GM12878 (cell line): ENCODE measurements at regions not wholly inside any gene's neighbourhood (a gene's known extent, or its start where the extent isn't known, plus 50 kb on each side); places are given as distances from the start of the nearest gene placed in this dataset.

Experiments used
- CBX5 ChIP-seq: sonication (generic); IDR thresholded peaks from 2 replicates; pipeline ENCODE4 v1.6.1; 2016; ENCODE audit warnings: low read depth, moderate library complexity, mild to moderate bottlenecking, inconsistent platforms
- DPF2 ChIP-seq: fragments of 450-650 bp; IDR thresholded peaks from 2 replicates; pipeline ENCODE4 v1.6.1; 2017; ENCODE audit warnings: mild to moderate bottlenecking
- EED ChIP-seq: sonication (generic); IDR thresholded peaks from 2 replicates; pipeline ENCODE4 v1.6.1; 2016; ENCODE audit warnings: antibody characterized with exemption, low read depth
- MEF2A ChIP-seq: IDR thresholded peaks from 2 replicates; pipeline ENCODE4 v1.6.1; 2011; ENCODE audit warnings: low read depth, mild to moderate bottlenecking, low read length, moderate library complexity; ENCODE audit not compliant: insufficient read depth
- NBN ChIP-seq: fragments of 450-650 bp; IDR thresholded peaks from 2 replicates; pipeline ENCODE4 v1.6.1; 2016
- SREBF2 ChIP-seq: IDR thresholded peaks from 2 replicates; pipeline ENCODE4 v1.6.1; 2012; ENCODE audit warnings: mild to moderate bottlenecking, low read length
- SUPT20H ChIP-seq: IDR thresholded peaks from 2 replicates; pipeline ENCODE4 v1.6.1; 2011; ENCODE audit warnings: low read depth, mild to moderate bottlenecking, low read length, moderate library complexity, borderline replicate concordance; ENCODE audit not compliant: control insufficient read depth
- ZNF274 ChIP-seq: IDR thresholded peaks from one replicate; pipeline ENCODE4 v1.8.0; 2011; ENCODE audit not compliant: insufficient read length, insufficient read depth
- TF ChIP-seq, protein P1 (sequence below): fragments of 450-650 bp; IDR thresholded peaks from 2 replicates; pipeline ENCODE4 v1.6.1; 2016; ENCODE audit warnings: mild to moderate bottlenecking, moderate library complexity, borderline replicate concordance

DNA sequence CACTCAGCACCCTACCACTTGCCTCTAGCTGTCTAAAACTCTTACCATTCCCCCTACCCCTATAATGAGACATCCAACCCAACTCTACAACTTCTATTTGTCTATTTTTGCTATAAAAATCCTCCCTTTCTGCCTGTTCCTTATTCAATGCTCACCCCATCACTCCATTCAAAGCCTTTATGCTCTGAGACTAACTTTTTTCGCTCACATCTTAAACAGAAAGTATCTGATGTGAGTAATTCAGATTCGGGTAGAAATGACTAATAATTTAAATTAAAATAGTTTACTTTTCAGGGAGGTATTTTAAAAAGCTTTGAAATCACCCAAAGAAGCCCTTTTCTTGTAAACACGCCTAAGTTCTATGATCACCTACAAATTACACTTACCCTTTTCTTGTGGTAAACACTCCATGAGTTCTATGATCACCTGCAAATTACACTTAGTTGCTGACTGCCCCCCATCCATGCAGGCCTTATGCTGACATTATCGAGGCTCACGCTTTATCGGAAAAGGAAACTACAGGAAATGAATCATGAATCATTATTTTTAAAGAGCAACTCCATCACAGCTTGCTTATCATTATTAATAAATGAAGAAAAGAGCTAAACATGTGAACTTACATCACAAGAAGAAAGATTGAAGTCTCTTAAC, 168.7 kb upstream of the PPP1R2C start (continued):
- TF ChIP-seq SUPT20H (no peak), DPF2 (no peak), EED (no peak), CBX5 (no peak), NBN (no peak), MEF2A (no peak), SREBF2 (no peak), ZNF274 (no peak)
- TF ChIP-seq, protein P1, sequence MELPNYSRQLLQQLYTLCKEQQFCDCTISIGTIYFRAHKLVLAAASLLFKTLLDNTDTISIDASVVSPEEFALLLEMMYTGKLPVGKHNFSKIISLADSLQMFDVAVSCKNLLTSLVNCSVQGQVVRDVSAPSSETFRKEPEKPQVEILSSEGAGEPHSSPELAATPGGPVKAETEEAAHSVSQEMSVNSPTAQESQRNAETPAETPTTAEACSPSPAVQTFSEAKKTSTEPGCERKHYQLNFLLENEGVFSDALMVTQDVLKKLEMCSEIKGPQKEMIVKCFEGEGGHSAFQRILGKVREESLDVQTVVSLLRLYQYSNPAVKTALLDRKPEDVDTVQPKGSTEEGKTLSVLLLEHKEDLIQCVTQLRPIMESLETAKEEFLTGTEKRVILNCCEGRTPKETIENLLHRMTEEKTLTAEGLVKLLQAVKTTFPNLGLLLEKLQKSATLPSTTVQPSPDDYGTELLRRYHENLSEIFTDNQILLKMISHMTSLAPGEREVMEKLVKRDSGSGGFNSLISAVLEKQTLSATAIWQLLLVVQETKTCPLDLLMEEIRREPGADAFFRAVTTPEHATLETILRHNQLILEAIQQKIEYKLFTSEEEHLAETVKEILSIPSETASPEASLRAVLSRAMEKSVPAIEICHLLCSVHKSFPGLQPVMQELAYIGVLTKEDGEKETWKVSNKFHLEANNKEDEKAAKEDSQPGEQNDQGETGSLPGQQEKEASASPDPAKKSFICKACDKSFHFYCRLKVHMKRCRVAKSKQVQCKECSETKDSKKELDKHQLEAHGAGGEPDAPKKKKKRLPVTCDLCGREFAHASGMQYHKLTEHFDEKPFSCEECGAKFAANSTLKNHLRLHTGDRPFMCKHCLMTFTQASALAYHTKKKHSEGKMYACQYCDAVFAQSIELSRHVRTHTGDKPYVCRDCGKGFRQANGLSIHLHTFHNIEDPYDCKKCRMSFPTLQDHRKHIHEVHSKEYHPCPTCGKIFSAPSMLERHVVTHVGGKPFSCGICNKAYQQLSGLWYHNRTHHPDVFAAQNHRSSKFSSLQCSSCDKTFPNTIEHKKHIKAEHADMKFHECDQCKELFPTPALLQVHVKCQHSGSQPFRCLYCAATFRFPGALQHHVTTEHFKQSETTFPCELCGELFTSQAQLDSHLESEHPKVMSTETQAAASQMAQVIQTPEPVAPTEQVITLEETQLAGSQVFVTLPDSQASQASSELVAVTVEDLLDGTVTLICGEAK: no peak
